ENCODE measurements at regions not wholly inside any gene's neighbourhood (a gene's known extent, or its start where the extent isn't known, plus 50 kb on each side); places are given as distances from the start of the nearest gene placed in this dataset.

- TF ChIP-seq CTCF (IDR thresholded peaks at IDR 0.05) (no peak), POLR2A (IDR thresholded peaks at IDR 0.05) (no peak)
Observed at GRCh38 chr10:83374741-83375140, 764.6 kb upstream of the GHITM start.
